ENCODE measurements at regions not wholly inside any gene's neighbourhood (a gene's known extent, or its start where the extent isn't known, plus 50 kb on each side); places are given as distances from the start of the nearest gene placed in this dataset.
A peak's percentile ranks its signal among the peaks of the same experiment; 100 is the strongest.

GRCh38 chr12:67514502-67514901 is 134.0 kb upstream of the DYRK2 start:
- intact Hi-C loops (cut with DNase I; ENCODE audit: low total_unique reads): no loop called here
- TF ChIP-seq CTCF (IDR thresholded peaks at IDR 0.05): no peak
- no peak for DNase-seq

DNA sequence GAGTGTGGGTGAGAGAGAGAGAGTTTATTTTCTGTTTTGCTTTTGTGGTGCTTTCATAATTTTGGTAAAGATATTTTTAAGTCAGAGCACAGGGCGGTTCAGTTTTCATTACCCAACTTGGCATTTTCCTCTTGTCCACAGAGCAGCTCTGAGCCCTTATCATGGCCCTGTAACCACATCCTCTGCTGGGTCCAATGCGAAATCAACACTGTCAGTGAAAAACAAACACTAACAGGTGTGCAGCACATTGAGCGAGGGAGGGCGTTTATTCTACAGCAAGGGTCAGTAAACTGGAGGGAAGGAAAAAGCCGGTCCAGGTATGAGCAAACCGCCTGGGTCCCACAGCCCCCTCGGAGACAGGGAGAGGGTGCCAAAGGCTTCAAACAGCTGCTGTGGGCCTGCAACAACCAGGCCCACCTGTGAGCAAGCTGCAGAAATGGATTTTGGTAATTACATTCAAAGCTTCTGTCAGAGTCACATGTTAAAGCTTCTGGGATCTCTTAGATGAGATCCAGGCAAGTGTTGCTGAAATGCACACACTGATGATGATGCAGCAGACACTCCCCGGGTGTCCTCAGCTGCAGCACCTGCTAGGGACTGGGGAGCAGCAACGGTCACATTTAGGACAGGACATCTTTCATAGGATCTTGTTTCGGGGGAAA is 132.7 kb upstream of the DYRK2 start:
- DNase-seq: no peak
- H3K4me3 ChIP-seq: no peak overlapping the region
- no peaks in the 10 kb centered on the region for H3K9me3 ChIP-seq
- no peak overlapping the region for H3K27ac ChIP-seq
- no peaks in the 10 kb centered on the region for H3K27me3 ChIP-seq
- intact Hi-C loops (cut with DNase I; ENCODE audit: low total_unique reads): no loop called here
- peaks cover 0 to 37% (median 26%) of the 10 kb centered on the region in 4 donors for H3K4me1 ChIP-seq
- TF ChIP-seq CTCF (IDR thresholded peaks at IDR 0.05): no peak
- no peaks in the 10 kb centered on the region for H3K36me3 ChIP-seq

More at GRCh38 chr12:67514502-67514901, 134.0 kb upstream of the DYRK2 start:
- Histone ChIP-seq H3K9me3 (no peaks in the 10 kb centered on the region), H3K36me3 (no peaks in the 10 kb centered on the region), H3K27me3 (no peaks in the 10 kb centered on the region), H3K27ac (no peak overlapping the region), H3K4me3 (no peak overlapping the region), H3K4me1 (peaks cover 0 to 37% (median 26%) of the 10 kb centered on the region in 4 donors)

- intact Hi-C loops (cut with DNase I; ENCODE audit: low total_unique reads): no loop called here
- no peaks in the 10 kb centered on the region for H3K36me3 ChIP-seq
- H3K9me3 ChIP-seq: no peaks in the 10 kb centered on the region
- no peaks in the 10 kb centered on the region for H3K27me3 ChIP-seq
- DNase-seq: peak in 1 of 2 donors; percentile 65
- peak overlapping the region; percentile 29 to 31 for H3K27ac ChIP-seq
- TF ChIP-seq CTCF (IDR thresholded peaks at IDR 0.05): no peak
- H3K4me3 ChIP-seq: peak overlapping the region in 1 of 2 donors; percentile 23
- peaks cover 0 to 28% (median 18%) of the 10 kb centered on the region in 4 donors for H3K4me1 ChIP-seq
Measured at GRCh38 chr12:67517181-67517887, 131.2 kb upstream of the DYRK2 start.

DNA sequence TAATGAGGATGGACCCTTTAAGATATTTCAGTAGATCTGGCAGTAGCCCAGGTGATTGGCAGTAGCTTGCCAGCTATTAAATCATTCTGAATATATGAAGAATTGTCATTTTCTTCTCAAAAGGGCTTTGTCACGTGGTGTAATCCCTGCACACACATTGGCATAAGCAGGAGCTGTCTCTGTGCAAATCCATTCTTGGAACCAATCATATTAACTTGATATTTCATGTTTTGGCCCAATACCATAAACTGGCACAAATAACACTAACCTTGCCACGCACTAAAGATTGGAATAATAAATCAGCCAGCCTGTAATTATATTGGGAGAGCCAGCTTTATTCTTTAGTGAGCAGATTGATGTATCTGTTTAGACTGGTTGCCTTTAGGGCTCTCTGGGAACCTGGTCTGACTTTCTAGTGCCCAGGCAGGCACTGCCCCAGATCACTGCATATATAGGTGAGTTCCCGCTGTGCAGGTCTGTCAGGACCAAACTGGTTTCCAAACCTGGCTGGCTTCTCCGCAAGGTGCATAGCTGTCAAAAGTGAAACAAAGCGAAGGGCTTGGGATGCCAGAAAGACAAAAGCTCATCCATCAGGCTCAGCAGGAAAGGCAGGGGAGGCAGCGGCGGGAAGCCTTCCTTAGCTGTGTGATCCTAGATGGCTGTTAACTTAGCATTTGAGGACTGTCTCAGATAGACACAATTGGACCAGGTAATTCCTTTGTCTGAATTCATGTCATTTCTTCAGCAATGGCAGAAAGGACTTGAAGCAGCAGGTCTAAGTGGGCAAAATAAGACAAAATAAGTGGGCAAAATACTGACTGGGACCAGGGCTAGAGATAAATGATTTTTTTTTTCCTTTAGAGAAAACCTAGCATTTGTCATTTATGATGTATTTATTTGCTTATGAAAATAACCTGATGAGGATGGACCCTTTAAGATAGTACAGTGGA is 128.8 kb upstream of the DYRK2 start:
- no peaks in the 10 kb centered on the region for H3K36me3 ChIP-seq
- no peak for TF ChIP-seq CTCF (IDR thresholded peaks at IDR 0.05)
- intact Hi-C loops (cut with DNase I; ENCODE audit: low total_unique reads): no loop called here
- no peak for DNase-seq
- H3K4me3 ChIP-seq: no peak overlapping the region
- H3K9me3 ChIP-seq: no peaks in the 10 kb centered on the region
- H3K27ac ChIP-seq: no peak overlapping the region
- H3K27me3 ChIP-seq: no peaks in the 10 kb centered on the region
- peaks cover 0 to 24% (median 15%) of the 10 kb centered on the region in 4 donors for H3K4me1 ChIP-seq

GRCh38 chr12:67520606-67521005 is 127.9 kb upstream of the DYRK2 start:
- no peaks in the 10 kb centered on the region for H3K9me3 ChIP-seq
- H3K36me3 ChIP-seq: no peaks in the 10 kb centered on the region
- H3K27ac ChIP-seq: no peak overlapping the region
- DNase-seq: no peak
- H3K4me1 ChIP-seq: peaks cover 0 to 17% (median 11%) of the 10 kb centered on the region in 4 donors
- H3K4me3 ChIP-seq: no peak overlapping the region
- no peaks in the 10 kb centered on the region for H3K27me3 ChIP-seq
- TF ChIP-seq CTCF (IDR thresholded peaks at IDR 0.05): no peak
- intact Hi-C loops (cut with DNase I; ENCODE audit: low total_unique reads): no loop called here

All from tibial artery (tissue), 4 donors.